WTC11 (cell line): ENCODE measurements at regions not wholly inside any gene's neighbourhood (a gene's known extent, or its start where the extent isn't known, plus 50 kb on each side); places are given as distances from the start of the nearest gene placed in this dataset.

Experiments
- ATF3 ChIP-seq: sonication (generic); formaldehyde crosslinking; conservative IDR thresholded peaks from 2 replicates; pipeline ENCODE4 v1.8.1; 2022; ENCODE audit warnings: mild to moderate bottlenecking, missing genetic modification reagents
- CTCF ChIP-seq: fragments of 200-600 bp; IDR thresholded peaks from 2 replicates; pipeline ENCODE4 v1.8.0; 2022; ENCODE audit warnings: antibody characterized with exemption
- NFYB ChIP-seq: sonication (generic); formaldehyde crosslinking; conservative IDR thresholded peaks from 2 replicates; pipeline ENCODE4 v1.8.0; 2022; ENCODE audit warnings: low read depth, missing genetic modification reagents

GRCh38 chr5:17882760-17883488 is 248.7 kb downstream of the TAF11L14 start:
- no peak for TF ChIP-seq CTCF
- TF ChIP-seq ATF3 (CRISPR knock-in tag) = no peak
- TF ChIP-seq NFYB (CRISPR knock-in tag) = no peak
